HEK293T (cell line): ENCODE measurements at regions not wholly inside any gene's neighbourhood (a gene's known extent, or its start where the extent isn't known, plus 50 kb on each side); places are given as distances from the start of the nearest gene placed in this dataset.

Experiments
- CTCF ChIA-PET: fragments of 350-600 bp; formaldehyde crosslinking; extraction: SDS; loops from one replicate; lab custom pipeline; 2021; ENCODE audit warnings: antibody characterized with exemption, inconsistent platforms; lab: Yijun Ruan, JAX
- POLR2A ChIA-PET: fragments of 350-600 bp; formaldehyde crosslinking; extraction: SDS; loops from one replicate; lab custom pipeline; 2020; ENCODE audit warnings: antibody characterized with exemption, inconsistent platforms; lab: Yijun Ruan, JAX
- DNase-seq: peaks from one replicate; pipeline ENCODE4 v3.0.0; 2012; ENCODE audit warnings: mixed read lengths; ENCODE audit errors: extremely low spot score
- ARNT ChIP-seq: fragments of 450-650 bp; IDR thresholded peaks from 2 replicates; pipeline ENCODE4 v1.6.1; 2017; ENCODE audit warnings: mild to moderate bottlenecking
- BHLHE40 ChIP-seq: fragments of 450-650 bp; IDR thresholded peaks from 2 replicates; pipeline ENCODE4 v1.6.1; 2016; ENCODE audit warnings: mild to moderate bottlenecking, moderate library complexity, borderline replicate concordance
- CTBP1 ChIP-seq: fragments of 450-650 bp; IDR thresholded peaks from 2 replicates; pipeline ENCODE4 v1.6.1; 2016; ENCODE audit warnings: borderline replicate concordance
- ELF4 ChIP-seq: fragments of 450-650 bp; IDR thresholded peaks from 2 replicates; pipeline ENCODE4 v1.6.1; 2017; ENCODE audit warnings: antibody characterized with exemption
- FOXA1 ChIP-seq: fragments of 450-650 bp; IDR thresholded peaks from 2 replicates; pipeline ENCODE4 v1.6.1; 2016; ENCODE audit warnings: mild to moderate bottlenecking
- FOXK2 ChIP-seq: fragments of 450-650 bp; IDR thresholded peaks from 2 replicates; pipeline ENCODE4 v1.6.1; 2016; ENCODE audit warnings: mild to moderate bottlenecking
- FOXM1 ChIP-seq: fragments of 450-650 bp; IDR thresholded peaks from 2 replicates; pipeline ENCODE4 v1.6.1; 2017; ENCODE audit warnings: mild to moderate bottlenecking, borderline replicate concordance
- HDGF ChIP-seq: fragments of 450-650 bp; IDR thresholded peaks from 2 replicates; pipeline ENCODE4 v1.6.1; 2017; ENCODE audit warnings: antibody characterized with exemption, borderline replicate concordance
- L3MBTL2 ChIP-seq: fragments of 450-650 bp; conservative IDR thresholded peaks from 2 replicates; pipeline ENCODE4 v1.6.1; 2016; ENCODE audit warnings: mild to moderate bottlenecking
- LEF1 ChIP-seq: fragments of 450-650 bp; IDR thresholded peaks from 2 replicates; pipeline ENCODE4 v1.6.1; 2017; ENCODE audit warnings: mild to moderate bottlenecking, borderline replicate concordance
- NFRKB ChIP-seq: fragments of 450-650 bp; IDR thresholded peaks from 2 replicates; pipeline ENCODE4 v1.6.1; 2016; ENCODE audit warnings: mild to moderate bottlenecking, moderate library complexity
- SP1 ChIP-seq: fragments of 450-650 bp; IDR thresholded peaks from 2 replicates; pipeline ENCODE4 v1.6.1; 2017
- SUZ12 ChIP-seq: fragments of 450-650 bp; IDR thresholded peaks from 2 replicates; pipeline ENCODE4 v1.6.1; 2016; ENCODE audit warnings: mild to moderate bottlenecking
- TARDBP ChIP-seq: fragments of 450-650 bp; IDR thresholded peaks from 2 replicates; pipeline ENCODE4 v1.6.1; 2016
- ZNF384 ChIP-seq: fragments of 450-650 bp; IDR thresholded peaks from 2 replicates; pipeline ENCODE4 v1.6.1; 2016
- TF ChIP-seq, protein P1 (sequence below): fragments of 450-650 bp; IDR thresholded peaks from 2 replicates; pipeline ENCODE4 v1.6.1; 2016

- TF ChIP-seq L3MBTL2, result no peak
- TF ChIP-seq NFRKB, result no peak
- no peak for TF ChIP-seq HDGF
- no peak for TF ChIP-seq ZNF384
- TF ChIP-seq SUZ12, result no peak
- no peak for TF ChIP-seq CTBP1
- no peak for TF ChIP-seq FOXK2
- TF ChIP-seq, protein P1, sequence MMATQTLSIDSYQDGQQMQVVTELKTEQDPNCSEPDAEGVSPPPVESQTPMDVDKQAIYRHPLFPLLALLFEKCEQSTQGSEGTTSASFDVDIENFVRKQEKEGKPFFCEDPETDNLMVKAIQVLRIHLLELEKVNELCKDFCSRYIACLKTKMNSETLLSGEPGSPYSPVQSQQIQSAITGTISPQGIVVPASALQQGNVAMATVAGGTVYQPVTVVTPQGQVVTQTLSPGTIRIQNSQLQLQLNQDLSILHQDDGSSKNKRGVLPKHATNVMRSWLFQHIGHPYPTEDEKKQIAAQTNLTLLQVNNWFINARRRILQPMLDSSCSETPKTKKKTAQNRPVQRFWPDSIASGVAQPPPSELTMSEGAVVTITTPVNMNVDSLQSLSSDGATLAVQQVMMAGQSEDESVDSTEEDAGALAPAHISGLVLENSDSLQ, result no peak
- no peak for TF ChIP-seq FOXA1
- TF ChIP-seq LEF1, result no peak
- no peak for TF ChIP-seq ELF4
- TF ChIP-seq ARNT, result no peak
- TF ChIP-seq FOXM1, result no peak
- TF ChIP-seq BHLHE40, result no peak
- no peak for TF ChIP-seq SP1
- no peak for DNase-seq
- ChIA-PET CTCF (interaction anchor here (1.2 to 1.7 kb wide), 3 partner anchors 19 to 83 kb away, joined by 3 to 8 read pairs (median 3); no protein-coding TSS in a partner anchor), POLR2A (interaction anchor here (1.5 to 3.2 kb wide), 4 partner anchors 18 to 123 kb away, joined by 4 to 31 read pairs (median 6); a partner anchor contains a TSS)
Observed at GRCh38 chr6:27771235-27771634, 141.0 kb downstream of the OR2B2 start.

GRCh38 chr6:27770724-27771123 lies 141.5 kb downstream of the OR2B2 start:
- ChIA-PET POLR2A (interaction anchor here (3.2 kb wide), 1 partner anchor 123 kb away, joined by 31 read pairs; a partner anchor contains a TSS), CTCF (interaction anchor here (1.7 kb wide), 1 partner anchor 18 kb away, joined by 8 read pairs; no protein-coding TSS in a partner anchor)
- no peak for DNase-seq
- TF ChIP-seq, protein P1, result no peak
- TF ChIP-seq LEF1 (no peak), L3MBTL2 (no peak), BHLHE40 (no peak), NFRKB (no peak), ELF4 (no peak), TARDBP (no peak), ARNT (no peak), FOXA1 (no peak), SP1 (no peak), HDGF (no peak), CTBP1 (no peak), FOXK2 (no peak), ZNF384 (no peak), SUZ12 (no peak), FOXM1 (no peak)

DNA sequence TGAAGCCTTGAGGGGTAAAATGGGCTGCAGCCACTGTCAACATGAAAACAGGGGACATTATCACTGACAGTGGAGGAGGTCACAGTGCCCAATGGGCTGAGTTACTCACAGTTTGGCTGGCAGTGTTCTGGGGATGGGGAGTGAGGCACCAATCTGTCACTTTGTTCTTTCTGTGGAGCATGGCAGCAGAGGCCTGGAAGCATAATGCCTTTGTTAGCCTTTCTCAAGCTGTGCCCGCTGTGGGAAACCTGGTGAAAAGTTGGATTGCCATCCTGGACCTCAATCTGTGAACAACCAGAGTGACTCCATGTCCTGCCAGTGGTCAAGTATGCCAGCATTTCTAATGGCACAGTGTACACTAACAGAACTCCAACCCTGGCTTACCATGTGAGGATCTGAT lies 143.6 kb downstream of the OR2B2 start:
- ChIA-PET POLR2A (interaction anchor here (1.0 kb wide), 1 partner anchor 10 kb away, joined by 4 read pairs; no protein-coding TSS in a partner anchor), CTCF (interaction anchor here (1.1 kb wide), 1 partner anchor 10 kb away, joined by 4 read pairs; no protein-coding TSS in a partner anchor)
- TF ChIP-seq TARDBP, result no peak
- no peak for TF ChIP-seq L3MBTL2
- TF ChIP-seq LEF1, result no peak
- TF ChIP-seq SUZ12, result no peak
- TF ChIP-seq BHLHE40, result no peak
- no peak for TF ChIP-seq ZNF384
- TF ChIP-seq, protein P1, result no peak
- no peak for TF ChIP-seq NFRKB
- no peak for TF ChIP-seq CTBP1
- no peak for TF ChIP-seq FOXM1
- no peak for DNase-seq

DNA sequence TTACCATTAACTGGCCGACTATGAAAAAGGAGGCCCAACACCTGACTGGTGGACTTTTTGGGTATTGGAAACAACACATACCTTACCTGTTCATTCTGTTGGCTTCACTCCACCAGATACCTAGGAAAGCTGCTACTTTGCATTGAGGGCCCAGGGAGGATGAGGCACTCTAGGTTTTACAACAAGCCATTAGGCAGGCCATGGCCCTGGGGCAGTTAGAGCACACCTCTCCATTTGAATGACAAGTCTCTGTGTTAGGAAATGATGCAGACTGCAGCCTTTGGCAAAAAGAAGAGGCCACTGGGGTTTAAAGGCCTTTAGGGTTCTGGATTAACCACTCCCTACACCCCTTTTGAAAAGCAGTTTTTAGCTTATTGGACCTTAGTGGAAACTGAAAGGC lies 144.3 kb downstream of the OR2B2 start:
- DNase-seq, result no peak
- TF ChIP-seq SP1, result no peak
- TF ChIP-seq HDGF, result no peak
- TF ChIP-seq, protein P1, result no peak
- no peak for TF ChIP-seq ELF4
- TF ChIP-seq FOXK2, result no peak
- CTCF ChIA-PET, result no interaction called here
- POLR2A ChIA-PET, result interaction anchor here (1.0 kb wide), 2 partner anchors 9 to 43 kb away, joined by 3 to 4 read pairs; a partner anchor contains a TSS

GRCh38 chr6:27766405-27766804 lies 145.8 kb downstream of the OR2B2 start:
- no peak for DNase-seq
- ChIA-PET POLR2A (no interaction called here), CTCF (no interaction called here)
- TF ChIP-seq FOXM1, result no peak
- TF ChIP-seq SUZ12, result no peak
- TF ChIP-seq SP1, result no peak
- no peak for TF ChIP-seq ZNF384
- TF ChIP-seq CTBP1, result no peak
- TF ChIP-seq TARDBP, result no peak
- no peak for TF ChIP-seq LEF1
- TF ChIP-seq ELF4, result no peak
- TF ChIP-seq BHLHE40, result no peak
- no peak for TF ChIP-seq FOXK2
- no peak for TF ChIP-seq ARNT
- TF ChIP-seq HDGF, result no peak
- TF ChIP-seq, protein P1, result no peak
- TF ChIP-seq NFRKB, result no peak
- TF ChIP-seq FOXA1, result no peak
- no peak for TF ChIP-seq L3MBTL2
